Activated CD8-positive, alpha-beta memory T cell treated with anti-CD3 and anti-CD28 coated beads for 24 hours (primary cell): ENCODE measurements at regions not wholly inside any gene's neighbourhood (a gene's known extent, or its start where the extent isn't known, plus 50 kb on each side); places are given as distances from the start of the nearest gene placed in this dataset.

Source experiments
- DNase-seq: peaks from one replicate; pipeline ENCODE4 v3.0.0-alpha.2; 2020

DNA sequence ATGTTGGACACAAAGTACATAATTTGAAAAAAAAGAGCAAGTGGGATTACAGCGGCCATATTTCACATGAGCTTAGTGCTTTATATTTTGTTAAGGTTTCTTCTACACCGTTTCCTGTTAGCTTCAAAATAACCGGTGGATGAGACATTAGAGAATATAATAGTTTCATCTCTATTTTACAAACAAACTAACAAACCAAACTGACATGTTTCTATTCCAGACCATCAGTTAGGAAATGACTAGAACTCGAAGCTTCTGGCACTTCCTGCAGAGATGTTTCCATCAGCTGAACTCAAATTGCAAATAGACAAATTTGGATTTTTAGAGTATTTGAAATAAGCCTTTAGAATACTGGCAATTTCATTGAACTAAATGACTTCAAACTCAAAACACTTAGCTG is 86.5 kb downstream of the MTRR start:
- DNase-seq = no peak

DNA sequence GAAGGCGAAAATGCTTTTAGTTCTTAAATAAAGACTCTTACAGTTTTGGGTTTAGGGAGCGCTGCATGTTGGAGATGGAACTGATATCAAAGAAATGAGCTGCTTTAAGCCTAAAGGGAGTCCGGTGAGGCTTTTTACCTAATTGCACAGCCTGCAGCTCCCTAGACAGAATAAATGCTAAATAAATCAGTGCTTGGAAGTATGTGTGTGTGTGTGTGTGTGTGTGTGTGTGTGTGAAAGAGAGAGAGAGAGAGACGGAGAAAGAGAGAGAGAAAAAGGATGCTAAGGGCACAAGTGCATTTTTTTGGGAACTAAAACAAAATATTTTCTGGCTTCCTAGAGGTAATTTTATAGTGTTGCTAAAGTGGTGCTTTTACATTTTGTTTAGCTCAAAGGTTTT is 88.4 kb downstream of the MTRR start:
- no peak for DNase-seq

DNA sequence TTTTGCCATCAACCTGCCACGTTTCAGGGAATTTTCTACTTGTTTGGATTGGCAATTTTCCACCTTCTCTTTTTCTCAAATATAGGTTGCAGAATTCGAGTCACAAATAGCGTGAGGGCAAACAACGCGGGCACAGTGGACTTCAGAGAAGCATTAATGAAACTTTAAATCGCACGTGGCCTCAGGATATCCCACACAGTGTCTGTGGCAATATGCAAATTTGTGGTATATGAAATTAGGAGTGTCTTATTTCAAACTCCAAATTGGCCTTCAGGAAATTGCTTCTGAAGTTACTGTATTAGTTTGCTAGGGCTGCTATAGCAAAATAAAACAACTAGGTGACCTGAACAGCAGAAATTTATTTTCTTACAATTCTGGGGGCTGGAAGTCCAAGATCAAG is 91.2 kb downstream of the MTRR start:
- DNase-seq = no peak

DNA sequence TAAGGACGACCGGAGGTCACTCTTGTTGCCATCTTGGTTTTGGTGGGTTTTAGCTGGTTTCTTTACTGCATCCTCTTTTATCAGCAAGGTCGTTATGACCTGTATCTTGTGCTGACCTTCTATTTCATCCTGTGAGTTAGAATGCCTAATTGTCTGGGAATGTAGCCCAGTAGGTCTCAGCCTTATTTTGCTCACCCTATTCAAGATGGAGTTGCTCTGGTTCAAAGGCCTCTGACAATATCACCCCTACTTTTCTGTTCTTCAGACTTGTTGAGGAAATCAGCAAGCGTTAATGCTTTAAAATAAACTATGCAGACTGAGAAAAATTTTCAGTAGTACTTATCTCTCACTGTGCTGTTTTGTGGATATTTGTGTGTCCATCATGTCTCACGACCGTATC is 92.6 kb downstream of the MTRR start:
- no peak for DNase-seq

DNA sequence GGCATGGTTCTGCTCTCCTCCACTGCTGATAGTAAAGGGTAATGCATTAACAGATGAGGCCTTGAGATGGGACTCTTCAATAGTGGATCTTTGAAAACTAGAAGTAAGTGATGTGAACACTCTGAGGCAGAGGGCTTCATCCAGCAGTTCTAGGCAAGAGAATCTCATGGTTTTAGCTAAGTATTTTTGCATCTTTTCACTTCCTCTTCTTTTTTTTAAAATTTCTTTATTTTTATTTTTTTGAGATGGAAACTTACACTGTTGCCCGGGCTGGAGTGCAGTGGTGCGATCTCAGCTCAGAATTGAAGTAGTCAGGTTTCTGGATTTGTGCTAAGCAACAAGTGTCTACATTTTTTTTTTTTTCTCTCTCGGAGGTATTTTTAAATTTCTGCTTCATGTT is 101.9 kb downstream of the MTRR start:
- DNase-seq = no peak

DNA sequence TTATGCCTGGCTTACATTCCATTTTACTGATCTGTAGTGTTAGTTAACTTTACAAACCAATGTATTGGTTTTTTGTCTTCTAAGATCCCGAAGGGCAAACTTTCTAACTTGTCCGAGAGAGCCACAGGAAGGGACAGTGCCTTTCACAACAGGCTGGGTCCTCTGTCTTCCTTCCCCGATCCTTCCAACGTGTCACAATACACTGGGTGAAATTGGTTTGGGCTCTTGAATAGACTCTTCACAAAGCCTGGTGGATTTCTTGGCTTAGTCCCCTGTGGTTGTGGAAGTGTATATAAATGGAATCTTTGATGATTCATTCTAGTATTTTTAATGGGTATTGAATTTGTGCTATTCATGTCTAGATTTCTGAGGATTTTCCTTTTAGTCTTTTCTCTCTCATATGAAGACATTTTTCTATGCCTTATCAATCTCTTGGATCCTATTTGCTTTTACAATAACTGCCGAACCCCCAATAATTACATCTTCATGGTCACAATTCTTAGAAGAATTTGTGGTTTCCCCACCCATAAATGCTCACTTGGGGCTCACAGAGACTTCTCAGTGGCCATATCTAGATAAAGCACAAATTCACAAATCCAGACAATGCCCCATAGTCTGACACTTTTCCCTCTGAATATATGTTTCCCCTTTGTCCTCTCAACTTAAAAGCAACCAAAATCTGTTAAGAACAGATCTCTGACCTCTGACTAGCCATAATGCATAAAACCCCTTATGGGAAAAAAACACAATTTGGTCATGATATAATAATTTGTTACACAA is 107.7 kb downstream of the MTRR start:
- DNase-seq = no peak

DNA sequence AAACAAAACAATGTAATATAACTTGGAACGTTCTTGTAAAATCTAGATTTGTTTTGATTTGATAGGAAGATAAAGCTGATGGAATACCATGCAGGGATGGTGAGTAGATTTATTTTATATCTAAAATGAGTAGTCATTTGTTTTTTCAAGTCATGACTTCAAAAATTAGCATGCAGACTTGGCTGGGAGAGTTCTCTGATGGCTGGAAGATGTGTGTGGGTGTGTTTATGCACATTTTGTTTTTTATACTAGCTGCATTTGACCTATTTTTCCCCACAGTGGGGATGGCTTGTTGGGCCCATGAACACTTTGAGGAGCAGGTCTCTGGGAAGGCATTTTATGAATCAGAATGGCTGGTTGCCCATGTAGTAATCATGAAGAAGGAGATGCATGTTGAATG is 109.2 kb downstream of the MTRR start:
- DNase-seq = no peak

DNA sequence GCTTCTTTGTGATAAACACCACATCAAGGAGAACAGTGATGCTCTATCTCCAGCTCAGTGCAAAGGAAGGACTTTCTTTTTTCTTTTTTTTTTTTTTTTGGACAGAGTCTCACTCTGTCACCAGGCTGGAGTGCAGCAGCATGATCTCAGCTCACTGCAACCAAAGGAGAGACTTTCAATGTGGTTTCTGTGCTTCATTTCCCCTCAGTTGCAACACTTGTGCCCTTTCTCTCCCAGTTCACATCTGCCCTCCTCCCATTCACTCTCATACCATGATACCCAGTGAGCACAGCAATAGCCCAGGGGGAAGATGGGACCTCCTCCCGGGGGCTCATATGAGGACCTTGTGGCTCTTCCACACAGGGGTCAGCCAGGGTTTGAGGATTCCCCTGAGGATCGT is 110.0 kb downstream of the MTRR start:
- DNase-seq = no peak

DNA sequence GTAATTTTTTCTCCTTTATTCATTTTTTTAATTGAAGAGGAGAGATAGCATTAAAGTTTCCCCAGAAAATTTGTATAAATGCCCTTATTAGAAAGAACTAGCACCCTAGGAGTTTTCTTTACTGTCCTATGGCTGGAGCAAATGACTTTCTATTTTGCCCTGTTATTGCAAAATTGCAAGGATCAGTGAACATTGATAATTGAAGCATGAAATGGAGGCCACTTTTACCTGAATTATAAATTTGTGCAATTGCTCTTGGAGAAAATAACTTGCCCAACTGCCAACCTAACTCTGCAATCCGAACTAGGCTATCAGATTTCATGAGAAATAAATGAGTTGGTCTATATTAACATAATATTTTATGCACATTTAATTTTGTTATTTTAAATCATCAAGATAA is 111.9 kb downstream of the MTRR start:
- no peak for DNase-seq

DNA sequence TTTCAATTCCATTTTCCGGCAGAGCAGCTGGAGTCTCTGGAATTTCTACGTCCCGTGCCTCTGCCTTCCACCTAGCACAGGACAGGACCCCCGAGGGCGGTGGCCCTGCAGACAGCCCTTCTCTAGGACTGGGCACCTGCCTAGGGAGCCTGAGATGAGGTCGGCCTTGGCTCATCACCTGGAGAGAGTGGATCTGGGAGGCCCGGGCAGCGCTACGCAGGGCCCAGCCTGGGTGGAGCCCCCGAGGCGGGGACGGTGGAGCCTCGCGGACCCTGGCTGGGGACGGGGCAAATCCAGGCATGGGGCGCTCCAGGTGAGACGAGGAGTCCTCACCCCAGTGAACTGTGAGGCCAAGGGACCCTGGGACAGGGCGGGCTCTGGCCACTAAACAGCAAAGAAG is 114.5 kb downstream of the MTRR start:
- no peak for DNase-seq

DNA sequence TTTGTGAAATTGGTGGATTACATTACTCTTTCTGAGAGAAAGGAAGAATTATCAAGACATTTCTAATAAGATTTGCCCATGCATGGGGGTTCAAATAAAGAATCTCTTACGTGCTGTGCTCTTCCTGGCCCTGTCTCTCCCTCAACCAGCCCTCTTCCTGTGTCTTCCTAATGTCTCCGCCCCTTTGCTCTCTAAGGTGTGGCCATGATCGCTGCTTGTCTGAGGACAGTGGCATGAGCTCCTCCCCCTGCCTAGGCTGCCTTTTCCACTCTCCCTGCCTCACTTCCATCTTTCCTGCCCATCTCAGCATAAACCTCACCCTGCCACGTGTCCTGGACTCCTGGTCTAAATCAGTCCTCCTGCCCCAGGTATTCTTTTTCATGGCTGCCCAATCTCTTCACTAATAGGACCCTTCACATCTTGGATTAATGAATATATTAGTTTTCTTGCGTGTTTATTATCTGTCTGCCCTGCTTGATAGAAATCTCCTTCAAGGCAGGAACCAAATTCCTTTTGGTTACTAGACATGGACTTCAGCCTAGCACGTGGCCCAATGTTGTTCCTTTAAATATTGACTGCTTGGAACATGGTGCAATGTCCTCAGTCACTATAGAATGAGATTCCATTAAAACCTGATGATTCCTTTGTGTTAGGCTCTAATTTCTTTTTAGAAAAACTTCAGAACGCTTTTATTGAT is 122.3 kb downstream of the MTRR start:
- no peak for DNase-seq

DNA sequence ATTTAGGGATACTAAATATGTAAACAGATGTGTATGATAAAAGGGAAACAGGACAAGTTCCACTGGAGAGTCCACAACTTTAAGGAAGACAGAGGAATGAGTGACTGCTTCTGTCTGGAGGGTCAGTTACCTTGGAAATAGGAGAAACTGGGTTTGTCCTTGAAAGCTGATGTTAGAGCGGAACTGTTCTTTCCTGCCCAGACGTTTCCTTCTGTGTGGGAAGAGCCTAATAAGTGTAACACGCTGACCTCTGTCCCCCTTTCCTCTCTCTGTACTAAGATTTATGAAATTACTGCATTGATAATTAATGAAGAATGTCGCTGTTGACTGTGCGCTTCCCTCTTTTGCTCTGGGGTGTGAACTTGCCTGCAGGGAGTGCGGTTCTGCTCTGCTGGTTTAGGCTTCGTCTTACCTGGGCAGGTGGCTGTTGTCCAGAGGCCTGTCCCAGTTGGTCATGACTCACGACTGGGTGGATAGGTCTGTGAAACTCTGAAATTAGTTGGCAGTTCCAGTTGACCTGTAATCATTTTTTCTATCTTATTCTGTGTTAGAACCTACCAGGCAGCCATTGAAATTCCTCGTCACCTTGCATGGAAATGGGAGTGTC is 126.8 kb downstream of the MTRR start:
- no peak for DNase-seq

DNA sequence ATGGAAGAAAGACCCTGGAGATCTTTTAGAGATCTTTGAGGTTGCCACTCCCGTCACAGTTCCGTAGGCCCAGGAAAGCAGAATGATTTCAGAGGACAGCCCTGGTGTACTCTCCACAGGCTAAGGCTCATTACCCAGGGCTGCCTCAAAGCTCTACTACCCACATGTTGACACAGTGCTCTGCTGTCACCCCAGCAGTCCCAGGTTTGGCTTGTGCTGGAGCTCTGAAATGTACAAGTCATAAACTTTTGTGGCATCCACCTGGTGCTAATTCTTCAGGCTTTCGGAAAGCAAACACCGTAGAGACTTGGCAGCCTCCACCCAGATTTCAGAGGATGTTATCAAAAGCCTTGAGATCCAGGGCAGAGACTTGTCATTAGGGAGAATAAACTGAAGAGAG is 136.5 kb downstream of the MTRR start:
- no peak for DNase-seq

DNA sequence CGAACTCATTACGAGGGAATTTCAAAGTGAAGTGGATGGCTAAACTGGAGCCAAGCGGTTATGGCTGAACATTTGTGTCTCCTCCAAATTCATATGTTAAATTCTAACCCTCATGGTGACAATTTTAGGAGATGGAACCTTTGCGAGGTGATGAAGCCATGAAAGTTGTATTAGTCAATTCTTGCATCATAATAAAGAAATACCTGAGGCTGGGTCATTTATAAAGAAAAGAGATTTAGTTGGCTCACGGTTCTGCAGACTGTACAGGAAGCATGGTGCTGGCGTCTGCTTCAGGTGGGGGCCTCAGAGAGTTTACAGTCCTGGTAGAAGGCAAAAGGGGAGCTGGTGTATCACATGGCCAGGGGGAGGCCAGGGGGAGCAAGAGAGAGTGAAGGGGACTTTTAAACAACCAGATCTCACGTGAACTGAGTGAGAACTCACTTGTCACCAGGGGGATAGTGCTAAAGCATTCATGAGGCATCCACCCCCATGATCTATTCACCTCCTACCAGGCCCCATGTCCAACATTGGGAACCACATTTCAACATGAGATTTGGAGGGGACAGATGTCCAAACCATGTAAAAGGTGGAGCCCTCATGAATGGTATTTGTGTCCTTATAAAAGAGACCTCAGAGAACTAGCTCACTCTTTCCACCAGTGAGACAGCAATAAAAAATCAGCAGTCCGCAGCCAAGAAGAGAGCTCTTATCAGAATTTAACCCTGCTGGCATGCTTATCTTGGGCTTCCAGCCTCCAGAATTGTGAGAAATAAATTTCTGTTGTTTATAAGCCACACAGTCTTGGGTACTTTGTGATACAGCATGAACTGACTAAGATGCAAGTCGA is 143.4 kb downstream of the MTRR start:
- DNase-seq = no peak

DNA sequence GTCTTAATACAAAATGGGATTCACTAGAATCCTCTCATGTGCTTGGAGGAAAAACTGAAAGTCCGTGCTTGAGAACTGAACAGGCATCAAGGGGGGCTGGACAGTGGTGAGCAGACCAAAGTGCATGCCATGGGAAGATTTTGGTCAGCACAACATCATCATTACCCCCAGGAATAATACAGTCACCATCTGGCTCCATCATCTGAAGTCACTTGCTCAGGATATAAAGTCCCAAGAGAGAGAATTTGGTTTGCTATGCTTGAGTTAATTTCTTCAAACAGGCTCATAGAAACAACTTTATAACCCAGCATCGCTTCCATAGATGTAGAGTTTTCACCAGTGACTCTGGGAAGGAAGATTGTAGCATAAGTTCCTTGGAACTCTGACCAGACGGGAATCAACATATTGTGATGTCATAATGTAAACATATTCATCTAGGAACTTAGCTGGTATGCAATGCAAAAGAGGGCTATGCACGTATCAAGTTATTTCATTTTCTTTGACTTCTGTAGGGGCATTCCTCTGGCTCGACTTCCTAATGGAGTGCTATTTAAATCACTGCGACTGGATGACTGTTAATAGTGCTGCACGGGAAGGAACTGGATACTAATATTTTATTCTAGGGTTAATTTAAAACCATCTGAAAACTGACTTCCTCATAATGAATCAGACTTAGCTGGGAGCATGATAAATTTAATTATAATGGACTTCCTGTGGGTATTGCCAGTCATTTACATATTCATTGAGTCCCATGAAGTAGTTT is 145.2 kb downstream of the MTRR start:
- DNase-seq = no peak

DNA sequence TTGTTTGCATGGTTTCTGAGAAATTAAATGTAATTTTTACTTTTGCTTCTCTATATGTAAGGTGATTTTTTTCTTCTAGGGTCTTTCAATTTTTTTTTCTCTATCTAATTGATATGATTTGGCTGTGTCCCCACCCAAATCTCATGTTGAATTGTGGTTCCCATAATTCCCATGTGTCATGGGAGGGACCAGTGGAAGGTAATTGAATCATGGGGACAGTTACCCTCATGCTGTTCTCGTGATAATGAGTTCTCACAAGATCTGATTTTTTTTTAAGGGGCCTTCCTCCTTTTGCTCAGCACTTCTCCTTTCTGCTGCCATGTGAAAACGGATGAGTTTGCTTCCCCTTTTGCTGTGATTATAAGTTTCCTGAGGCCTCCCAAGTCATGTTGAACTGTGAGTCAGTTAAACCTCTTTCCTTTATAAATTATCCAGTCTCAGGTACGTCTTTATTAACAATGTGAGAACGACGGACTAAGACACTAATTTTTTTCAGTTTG is 150.8 kb downstream of the MTRR start:
- DNase-seq = no peak

DNA sequence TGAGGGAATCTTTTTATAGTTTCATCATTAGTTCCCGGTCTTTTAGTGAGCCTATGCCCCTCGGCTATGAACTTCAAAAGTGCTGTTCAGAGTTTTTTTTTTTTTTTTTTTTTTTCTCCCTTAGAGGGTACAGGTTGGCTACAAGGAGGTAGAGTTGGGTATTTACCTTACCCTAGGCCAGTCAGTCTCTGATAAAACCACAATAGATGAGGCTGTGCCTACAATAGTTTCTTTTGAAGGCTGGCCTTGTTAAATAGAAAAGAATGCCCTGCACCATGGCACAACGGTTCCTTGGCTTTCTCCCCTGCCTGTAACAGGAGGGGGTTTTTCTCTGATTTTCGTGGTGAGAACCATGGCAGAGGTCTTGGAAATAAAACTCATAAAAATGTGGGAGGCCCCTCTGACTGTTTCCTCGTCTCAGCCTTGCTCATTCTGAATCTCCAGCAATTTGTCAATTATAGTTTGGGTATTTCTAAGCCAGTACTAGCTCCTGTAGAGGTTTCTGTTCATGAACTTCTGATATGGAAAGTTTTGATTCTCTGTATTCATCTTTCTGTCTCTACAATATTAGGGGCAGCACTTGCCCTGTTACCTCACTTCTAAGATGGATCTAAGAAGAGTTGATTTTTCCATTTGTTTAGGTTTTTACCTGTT is 152.0 kb downstream of the MTRR start:
- no peak for DNase-seq

DNA sequence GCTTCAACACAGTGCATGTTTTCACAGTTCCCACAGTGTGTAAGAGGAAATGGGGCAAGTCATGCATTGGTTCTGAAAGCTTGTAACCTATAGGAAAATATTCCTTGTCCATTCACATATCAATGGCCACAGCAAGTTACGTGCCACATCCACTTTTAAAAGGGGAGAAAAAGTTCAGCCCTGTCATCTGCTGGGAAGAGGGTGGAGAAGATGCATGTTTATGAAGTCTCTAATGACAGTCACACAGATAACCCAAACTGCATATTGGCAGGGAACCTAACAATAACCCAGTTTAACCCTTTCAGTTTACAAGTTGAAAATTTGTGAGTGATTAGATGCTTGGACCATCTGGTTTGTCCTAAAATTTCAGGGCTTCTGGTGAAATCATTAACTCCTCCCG is 159.3 kb downstream of the MTRR start:
- no peak for DNase-seq

DNA sequence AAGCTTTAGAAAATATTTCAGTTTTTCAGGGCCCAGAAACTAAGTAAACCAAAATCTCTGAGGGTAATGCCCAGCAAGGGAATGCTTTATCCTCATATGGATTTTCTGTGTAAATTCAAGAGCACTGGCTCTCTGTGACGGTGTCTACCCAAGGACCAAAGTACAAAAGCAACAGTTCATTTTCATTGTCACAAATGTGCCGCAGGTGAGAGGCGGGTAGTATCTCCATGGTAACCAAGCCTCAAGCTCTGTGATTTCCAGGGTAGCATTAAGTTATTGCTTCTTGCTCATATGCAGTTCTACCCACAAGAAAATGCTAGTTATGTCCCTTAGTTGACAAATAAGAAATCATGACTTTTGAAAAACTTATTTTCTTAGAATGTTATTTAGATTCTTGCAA is 164.3 kb downstream of the MTRR start:
- no peak for DNase-seq

DNA sequence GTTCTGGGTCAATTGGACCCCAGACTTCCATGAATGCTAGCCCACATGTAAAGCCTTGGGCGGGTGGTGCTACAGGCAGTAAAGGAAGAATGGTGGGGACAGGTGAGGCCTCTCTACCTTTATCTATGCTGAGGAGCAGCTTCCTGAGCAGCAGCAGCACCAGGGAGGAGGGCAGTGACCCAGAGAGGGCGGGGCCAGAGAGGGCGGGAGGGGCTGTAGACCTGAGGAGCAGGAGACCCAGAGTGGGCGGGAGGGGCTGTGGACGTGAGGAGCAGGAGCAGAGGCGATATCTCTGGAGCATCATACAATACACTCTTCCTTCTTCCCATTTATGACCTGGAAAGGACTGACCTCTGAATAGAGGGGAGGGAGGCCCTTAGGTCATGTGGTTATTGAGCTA is 165.9 kb downstream of the MTRR start:
- no peak for DNase-seq

DNA sequence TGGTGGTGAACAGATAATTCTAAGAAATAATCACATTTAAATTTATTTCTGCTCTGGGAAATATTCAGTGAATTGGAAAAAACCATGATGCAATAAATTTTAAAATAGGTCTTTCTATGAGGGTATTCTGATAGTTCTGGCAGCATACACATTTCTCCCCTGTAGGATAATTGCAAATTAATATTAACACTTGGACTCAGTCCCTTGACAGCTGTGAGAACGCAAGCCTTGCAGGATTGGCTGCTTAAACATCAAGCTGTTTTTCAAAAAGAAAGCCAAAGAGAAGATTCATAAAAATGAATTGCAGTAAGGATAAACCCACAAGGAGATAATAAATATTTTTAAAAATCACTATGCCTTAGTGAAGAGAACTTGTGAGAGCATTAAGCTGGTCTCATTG is 180.0 kb downstream of the MTRR start:
- no peak for DNase-seq

DNA sequence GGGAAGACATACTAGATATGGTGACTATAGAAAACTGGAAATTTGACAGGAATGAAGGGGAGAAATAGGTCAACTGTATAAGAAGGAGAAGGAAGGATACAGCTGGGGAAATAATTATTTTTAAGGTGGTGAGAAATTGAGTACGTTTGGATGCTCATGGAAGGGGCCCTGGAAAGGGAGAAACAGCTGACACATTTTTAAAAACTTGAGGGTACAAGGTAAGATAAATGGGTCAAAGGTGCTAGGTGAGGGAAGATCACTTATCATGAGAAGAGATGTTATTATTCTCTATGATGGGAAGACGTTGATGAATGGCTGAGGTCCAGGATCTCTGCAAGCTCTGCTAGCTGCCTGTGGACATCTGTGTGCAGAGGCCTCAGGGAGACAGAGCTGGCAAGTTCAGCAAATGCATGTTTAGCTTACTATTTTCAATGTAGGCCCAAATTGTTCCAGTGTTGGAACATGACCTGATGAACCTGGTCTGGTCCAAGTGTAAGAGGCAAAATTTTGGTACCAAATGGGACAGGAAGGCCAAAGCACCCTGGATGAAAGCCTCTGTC is 181.7 kb downstream of the MTRR start:
- DNase-seq = no peak
